ENCODE measurements at regions not wholly inside any gene's neighbourhood (a gene's known extent, or its start where the extent isn't known, plus 50 kb on each side); places are given as distances from the start of the nearest gene placed in this dataset.

- H3K79me2 ChIP-seq (ENCODE audit: control insufficient read depth, insufficient read depth, low read length): no peaks in the 10 kb centered on the region
- H3K27me3 ChIP-seq (ENCODE audit: control insufficient read depth, insufficient read depth, low read length): no peaks in the 10 kb centered on the region
- TF ChIP-seq EZH2 (IDR thresholded peaks at IDR 0.05; ENCODE audit: low read length, missing control alignments): no peak
- no peak for TF ChIP-seq CTCF (conservative IDR thresholded peaks at IDR 0.05 in 1 of 2, IDR thresholded peaks at IDR 0.05 in 1 of 2; ENCODE audit: low read depth in 1 of 2, low read length in 2 of 2)
- no peak for DNase-seq (ENCODE audit: low read depth in 2 of 2)
- H3K9ac ChIP-seq (ENCODE audit: insufficient read depth, low read length): no peak overlapping the region
- H3K9me3 ChIP-seq (ENCODE audit: control insufficient read depth, insufficient read depth, low read depth, low read length): no peaks in the 10 kb centered on the region
- no peaks in the 10 kb centered on the region for H3K36me3 ChIP-seq (ENCODE audit: control insufficient read depth, insufficient read depth, low read length)
- no peak overlapping the region for H3K4me2 ChIP-seq (ENCODE audit: extremely low read depth, insufficient read depth, low read length)
- H3K4me1 ChIP-seq (ENCODE audit: control insufficient read depth, extremely low read depth, insufficient read depth, low read length): no peaks in the 10 kb centered on the region
- no peak overlapping the region for H2AFZ ChIP-seq (ENCODE audit: low read length)
- no peaks in the 10 kb centered on the region for H4K20me1 ChIP-seq (ENCODE audit: control insufficient read depth, extremely low read depth, insufficient read depth, low read length)
- H3K27ac ChIP-seq (ENCODE audit: insufficient read depth, low read length): no peak overlapping the region
- no peak overlapping the region for H3K4me3 ChIP-seq (replicated peaks in 1 of 4; ENCODE audit: control extremely low read depth in 1 of 4, insufficient read depth in 1 of 4, low read depth in 3 of 4, low read length in 4 of 4)
These were observed 87.0 kb upstream of the GLIS3 start for GRCh38 chr9:4386819-4387218.

DNA sequence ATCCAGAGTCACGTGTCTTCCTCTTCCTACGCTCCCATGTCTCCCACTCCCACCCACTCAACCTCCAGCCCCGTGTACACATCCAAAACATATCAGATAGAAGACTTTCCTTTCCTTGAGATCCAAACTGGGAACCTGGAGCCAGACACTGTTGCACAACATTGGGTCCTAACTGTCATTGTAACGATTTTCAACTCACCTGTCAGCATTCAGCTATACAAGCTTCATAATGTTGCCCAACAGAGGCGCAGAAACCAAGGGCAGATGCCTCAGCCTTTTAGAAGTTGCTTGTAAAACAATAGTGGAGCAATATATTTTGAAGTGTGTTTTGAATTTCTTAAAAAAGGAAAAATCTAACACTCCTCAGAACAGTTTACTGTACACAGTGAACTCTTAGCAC lies 84.9 kb upstream of the GLIS3 start:
- H3K9ac ChIP-seq (ENCODE audit: insufficient read depth, low read length): no peak overlapping the region
- DNase-seq (ENCODE audit: low read depth in 2 of 2): no peak
- no peak overlapping the region for H3K4me2 ChIP-seq (ENCODE audit: extremely low read depth, insufficient read depth, low read length)
- no peaks in the 10 kb centered on the region for H3K9me3 ChIP-seq (ENCODE audit: control insufficient read depth, insufficient read depth, low read depth, low read length)
- no peaks in the 10 kb centered on the region for H3K79me2 ChIP-seq (ENCODE audit: control insufficient read depth, insufficient read depth, low read length)
- TF ChIP-seq EZH2 (IDR thresholded peaks at IDR 0.05; ENCODE audit: low read length, missing control alignments): no peak
- TF ChIP-seq CTCF (conservative IDR thresholded peaks at IDR 0.05 in 1 of 2, IDR thresholded peaks at IDR 0.05 in 1 of 2; ENCODE audit: low read depth in 1 of 2, low read length in 2 of 2): no peak
- H3K4me3 ChIP-seq (replicated peaks in 1 of 4; ENCODE audit: control extremely low read depth in 1 of 4, insufficient read depth in 1 of 4, low read depth in 3 of 4, low read length in 4 of 4): no peak overlapping the region
- H4K20me1 ChIP-seq (ENCODE audit: control insufficient read depth, extremely low read depth, insufficient read depth, low read length): no peaks in the 10 kb centered on the region
- H3K4me1 ChIP-seq (ENCODE audit: control insufficient read depth, extremely low read depth, insufficient read depth, low read length): no peaks in the 10 kb centered on the region
- no peak overlapping the region for H3K27ac ChIP-seq (ENCODE audit: insufficient read depth, low read length)
- no peaks in the 10 kb centered on the region for H3K27me3 ChIP-seq (ENCODE audit: control insufficient read depth, insufficient read depth, low read length)
- no peak overlapping the region for H2AFZ ChIP-seq (ENCODE audit: low read length)
- no peaks in the 10 kb centered on the region for H3K36me3 ChIP-seq (ENCODE audit: control insufficient read depth, insufficient read depth, low read length)

DNA sequence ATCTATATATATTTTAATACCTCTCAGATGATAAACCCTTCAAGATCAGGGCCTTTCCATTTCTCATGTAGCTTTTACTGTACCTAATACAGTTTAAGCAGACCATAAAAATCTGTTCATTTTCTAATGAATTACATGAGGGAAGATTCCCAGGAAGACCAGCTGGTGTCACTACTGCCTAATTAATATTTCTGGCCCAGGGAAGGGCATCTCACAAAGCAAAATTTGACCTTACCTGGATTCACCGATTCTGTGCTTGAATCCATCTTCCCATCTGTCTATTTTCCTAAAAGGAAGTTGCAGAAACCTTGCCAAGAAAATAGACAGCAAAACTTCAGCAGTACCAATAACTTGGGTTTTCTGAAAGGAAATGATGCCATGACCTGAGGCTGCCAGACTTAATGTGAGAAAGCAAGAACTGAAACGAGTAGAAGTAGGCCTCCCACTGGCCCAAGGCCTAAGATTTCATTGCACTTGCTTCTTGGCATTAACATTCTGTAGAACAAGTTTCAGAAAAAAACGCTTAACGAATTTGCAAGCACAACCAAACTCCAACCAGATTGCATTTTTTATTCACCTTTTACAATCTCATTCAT lies 83.0 kb upstream of the GLIS3 start:
- DNase-seq (ENCODE audit: low read depth in 2 of 2): peak; percentile 21 to 24
- TF ChIP-seq CTCF (conservative IDR thresholded peaks at IDR 0.05 in 1 of 2, IDR thresholded peaks at IDR 0.05 in 1 of 2; ENCODE audit: low read depth in 1 of 2, low read length in 2 of 2) (peak; percentile 36 to 46), EZH2 (IDR thresholded peaks at IDR 0.05; ENCODE audit: low read length, missing control alignments) (no peak)
- no peaks in the 10 kb centered on the region for H3K4me1 ChIP-seq (ENCODE audit: control insufficient read depth, extremely low read depth, insufficient read depth, low read length)
- no peak overlapping the region for H3K9ac ChIP-seq (ENCODE audit: insufficient read depth, low read length)
- H3K27me3 ChIP-seq (ENCODE audit: control insufficient read depth, insufficient read depth, low read length): no peaks in the 10 kb centered on the region
- H3K9me3 ChIP-seq (ENCODE audit: control insufficient read depth, insufficient read depth, low read depth, low read length): no peaks in the 10 kb centered on the region
- H3K4me3 ChIP-seq (replicated peaks in 1 of 4; ENCODE audit: control extremely low read depth in 1 of 4, insufficient read depth in 1 of 4, low read depth in 3 of 4, low read length in 4 of 4): no peak overlapping the region
- no peaks in the 10 kb centered on the region for H4K20me1 ChIP-seq (ENCODE audit: control insufficient read depth, extremely low read depth, insufficient read depth, low read length)
- no peaks in the 10 kb centered on the region for H3K79me2 ChIP-seq (ENCODE audit: control insufficient read depth, insufficient read depth, low read length)
- H3K36me3 ChIP-seq (ENCODE audit: control insufficient read depth, insufficient read depth, low read length): no peaks in the 10 kb centered on the region
- H2AFZ ChIP-seq (ENCODE audit: low read length): no peak overlapping the region
- H3K27ac ChIP-seq (ENCODE audit: insufficient read depth, low read length): no peak overlapping the region
- H3K4me2 ChIP-seq (ENCODE audit: extremely low read depth, insufficient read depth, low read length): no peak overlapping the region
